SK-N-SH (cell line): ENCODE measurements at regions not wholly inside any gene's neighbourhood (a gene's known extent, or its start where the extent isn't known, plus 50 kb on each side); places are given as distances from the start of the nearest gene placed in this dataset.

Experiments used
- CTCF ChIA-PET: fragments of 300-600, 350-600 bp; formaldehyde crosslinking; extraction: SDS; loops from one replicate; lab custom pipeline; 2021; lab: Yijun Ruan, JAX
- POLR2A ChIA-PET: fragments of 350-600 bp; sonication (Branson Sonifier 250); formaldehyde crosslinking; extraction: SDS; loops from one replicate; lab custom pipeline; 2020; ENCODE audit warnings: antibody characterized with exemption, inconsistent platforms; lab: Yijun Ruan, JAX
- DNase-seq: peaks from one replicate; pipeline ENCODE4 v3.0.0; 2012
- H2AFZ ChIP-seq: fragments of 200-600 bp; sonication (generic); 2 replicates; pipeline ENCODE4 v1.8.1; 2016; ENCODE audit warnings: antibody characterized with exemption, mild to moderate bottlenecking, low read depth
- H3F3A ChIP-seq: fragments of 200-600 bp; sonication (generic); replicated peaks from 2 replicates; pipeline ENCODE3; 2016; ENCODE audit warnings: antibody characterized with exemption, mild to moderate bottlenecking; ENCODE audit not compliant: insufficient read depth
- H3K27ac ChIP-seq, 2 experiments: fragments of 200-500 bp in 1 of 2; fragments of 200-600 bp in 1 of 2; sonication (Bioruptor generic) in 1 of 2; sonication (generic), shearing (Covaris generic) in 1 of 2; 2 replicates each; pipeline versions ENCODE4 v1.5.1 to v1.6.1; 2014 to 2016; ENCODE audit warnings: low read depth in 2 of 2, inconsistent platforms in 1 of 2, low read length in 1 of 2, mild to moderate bottlenecking in 1 of 2, mixed read lengths in 1 of 2
- H3K27me3 ChIP-seq: fragments of 200-600 bp; sonication (generic), shearing (Covaris generic); 2 replicates; pipeline ENCODE4 v1.6.1; 2016; ENCODE audit warnings: mixed run types; ENCODE audit not compliant: insufficient read depth
- H3K36me3 ChIP-seq, 2 experiments: fragments of 200-500 bp in 1 of 2; fragments of 200-600 bp in 1 of 2; sonication (Bioruptor generic) in 1 of 2; sonication (generic) in 1 of 2; replicated peaks in 1 of 2; 2 replicates each; pipeline versions ENCODE3 to v1.5.1; 2014 to 2016; ENCODE audit warnings: low read length in 1 of 2, mild to moderate bottlenecking in 1 of 2; ENCODE audit not compliant: insufficient read depth in 2 of 2, control insufficient read depth in 1 of 2
- H3K4me1 ChIP-seq, 2 experiments: fragments of 200-500 bp in 1 of 2; fragments of 200-600 bp in 1 of 2; sonication (Bioruptor generic) in 1 of 2; sonication (generic), shearing (Covaris generic) in 1 of 2; 2 replicates each; pipeline versions ENCODE4 v1.5.1 to v1.6.1; 2014 to 2016; ENCODE audit warnings: low read depth in 1 of 2, low read length in 1 of 2, mixed run types in 1 of 2; ENCODE audit not compliant: insufficient read depth in 2 of 2, control insufficient read depth in 1 of 2
- H3K4me2 ChIP-seq: fragments of 200-600 bp; sonication (generic), shearing (Covaris generic); 2 replicates; pipeline ENCODE4 v1.6.1; 2017; ENCODE audit warnings: mixed run types
- H3K4me3 ChIP-seq, 2 experiments: fragments of 200-500 bp in 1 of 2; fragments of 200-600 bp in 1 of 2; sonication (Bioruptor generic) in 1 of 2; sonication (generic), shearing (Covaris generic) in 1 of 2; 2 replicates each; pipeline versions ENCODE4 v1.5.1 to v1.8.1; 2014 to 2016; ENCODE audit warnings: low read depth in 2 of 2, inconsistent platforms in 1 of 2, low read length in 1 of 2, mild to moderate bottlenecking in 1 of 2, mixed read lengths in 1 of 2, moderate library complexity in 1 of 2
- H3K79me2 ChIP-seq: fragments of 200-600 bp; sonication (generic); 2 replicates; pipeline ENCODE4 v1.8.1; 2017; ENCODE audit warnings: mild to moderate bottlenecking; ENCODE audit not compliant: insufficient read depth
- H3K9ac ChIP-seq: fragments of 200-600 bp; sonication (generic); 2 replicates; pipeline ENCODE4 v1.6.1; 2017; ENCODE audit warnings: mixed run types
- H3K9me2 ChIP-seq: fragments of 200-600 bp; sonication (generic); 2 replicates; pipeline ENCODE4 v1.6.1; 2017; ENCODE audit warnings: mixed run types
- H3K9me3 ChIP-seq: fragments of 200-600 bp; sonication (generic); 2 replicates; pipeline ENCODE4 v1.6.1; 2017; ENCODE audit warnings: mixed run types, mild to moderate bottlenecking, moderate library complexity
- H4K20me1 ChIP-seq: fragments of 200-600 bp; sonication (generic); 2 replicates; pipeline ENCODE4 v1.6.1; 2017; ENCODE audit warnings: mild to moderate bottlenecking, mixed run types; ENCODE audit not compliant: insufficient read depth
- CHD2 ChIP-seq: fragments of 150-350 bp; IDR thresholded peaks from 2 replicates; pipeline ENCODE4 v1.6.1; 2018; ENCODE audit warnings: low read length; ENCODE audit not compliant: partially characterized antibody
- CTCF ChIP-seq: fragments of 200-600 bp; sonication (generic); IDR thresholded peaks from 2 replicates; pipeline ENCODE4 v1.6.1; 2017; ENCODE audit warnings: antibody characterized with exemption, mild to moderate bottlenecking, moderate library complexity
- ELF1 ChIP-seq: IDR thresholded peaks from 2 replicates; pipeline ENCODE4 v1.4.0; 2012
- EP300 ChIP-seq, 2 experiments: IDR thresholded peaks; 2 replicates each; pipeline versions ENCODE4 v1.4.0 to v1.6.1; 2012; ENCODE audit warnings: borderline replicate concordance in 1 of 2, low read depth in 1 of 2, low read length in 1 of 2
- IRF3 ChIP-seq: fragments of 150-350 bp; IDR thresholded peaks from 2 replicates; pipeline ENCODE4 v1.6.1; 2016; ENCODE audit warnings: mild to moderate bottlenecking, low read depth, low read length
- POLR2AphosphoS5 ChIP-seq: IDR thresholded peaks from 2 replicates; pipeline ENCODE4 v1.6.1; 2012; ENCODE audit warnings: low read depth, low read length
- RAD21 ChIP-seq: IDR thresholded peaks from 2 replicates; pipeline ENCODE4 v1.6.1; 2012; ENCODE audit warnings: mild to moderate bottlenecking, low read length
- RXRA ChIP-seq: IDR thresholded peaks from 2 replicates; pipeline ENCODE4 v1.4.0; 2012; ENCODE audit warnings: low read depth, mild to moderate bottlenecking, borderline replicate concordance
- TAF1 ChIP-seq: IDR thresholded peaks from 2 replicates; pipeline ENCODE4 v1.6.1; 2012; ENCODE audit warnings: low read depth, mild to moderate bottlenecking, low read length, moderate library complexity, borderline replicate concordance
- TCF12 ChIP-seq: IDR thresholded peaks from 2 replicates; pipeline ENCODE4 v1.4.0; 2012
- WGBS: methylation state at CpG from one replicate; pipeline ENCODE4 v1.1.6; 2017; ENCODE audit warnings: low lambda C conversion rate; 5-methylcytosine and 5-hydroxymethylcytosine counted together

GRCh38 chr13:105799155-105799554, 736.3 kb downstream of the EFNB2 start:
- no peaks in the 10 kb centered on the region for H3K79me2 ChIP-seq
- ChIA-PET CTCF (interaction anchor here (0.8 to 0.9 kb wide), 2 partner anchors 22 to 737 kb away, joined by 3 read pairs; no protein-coding TSS in a partner anchor), POLR2A (no interaction called here)
- H3K9me3 ChIP-seq, result no peaks in the 10 kb centered on the region
- no peaks in the 10 kb centered on the region for H3K27me3 ChIP-seq
- H3K4me2 ChIP-seq, result no peak overlapping the region
- DNase-seq, result no peak
- H3K9me2 ChIP-seq, result no peaks in the 10 kb centered on the region
- no peak overlapping the region for H3K27ac ChIP-seq
- H3F3A ChIP-seq, result no peaks in the 10 kb centered on the region
- no peaks in the 10 kb centered on the region for H3K36me3 ChIP-seq
- no peaks in the 10 kb centered on the region for H4K20me1 ChIP-seq
- H3K9ac ChIP-seq, result no peak overlapping the region
- TF ChIP-seq RAD21 (no peak), CHD2 (no peak), POLR2AphosphoS5 (no peak)
- no peak overlapping the region for H3K4me3 ChIP-seq
- H2AFZ ChIP-seq, result no peak overlapping the region
- H3K4me1 ChIP-seq, result no peaks in the 10 kb centered on the region

GRCh38 chr13:105798541-105798940, 736.9 kb downstream of the EFNB2 start:
- TF ChIP-seq CTCF (no peak), TAF1 (no peak), ELF1 (no peak), TCF12 (no peak), RAD21 (no peak), CHD2 (no peak), IRF3 (no peak), EP300 (IDR thresholded peaks at IDR 0.05; ENCODE audit: borderline replicate concordance in 1 of 2, low read depth in 1 of 2, low read length in 1 of 2) (no peak), RXRA (no peak)
- POLR2A ChIA-PET, result no interaction called here

More at GRCh38 chr13:105798541-105798940, 736.9 kb downstream of the EFNB2 start:
- Histone ChIP-seq H3K4me2 (no peak overlapping the region), H3K36me3 (no peaks in the 10 kb centered on the region), H3K9me3 (no peaks in the 10 kb centered on the region), H4K20me1 (no peaks in the 10 kb centered on the region), H3K79me2 (no peaks in the 10 kb centered on the region), H3K27me3 (no peaks in the 10 kb centered on the region), H3K4me1 (no peaks in the 10 kb centered on the region), H3K9ac (no peak overlapping the region), H3K4me3 (no peak overlapping the region), H3K9me2 (no peaks in the 10 kb centered on the region), H3K27ac (no peak overlapping the region), H2AFZ (no peak overlapping the region), H3F3A (no peaks in the 10 kb centered on the region)
- 0% methylated on average over 1 of the region's 1 CpG for WGBS
- DNase-seq, result no peak
- CTCF ChIA-PET, result interaction anchor here (0.6 kb wide), 1 partner anchor 16 kb away, joined by 3 read pairs; no protein-coding TSS in a partner anchor
